ENCODE measurements at regions not wholly inside any gene's neighbourhood (a gene's known extent, or its start where the extent isn't known, plus 50 kb on each side); places are given as distances from the start of the nearest gene placed in this dataset.

- no peaks in the 10 kb centered on the region for H3K36me3 Mint-ChIP-seq (ENCODE audit: low read depth)
Measured at GRCh38 chr18:40930211-40930882, 1024.7 kb upstream of the PIK3C3 start.

GRCh38 chr18:40929399-40929798 lies 1025.6 kb upstream of the PIK3C3 start:
- Histone ChIP-seq H3K9me3 (ENCODE audit: control insufficient read depth, low read length) (no peaks in the 10 kb centered on the region), H3K4me1 (ENCODE audit: control insufficient read depth, insufficient read depth, low read length) (no peaks in the 10 kb centered on the region), H3K4me3 (ENCODE audit: low read length) (no peak overlapping the region), H3K27ac (ENCODE audit: low read depth, low read length) (no peak overlapping the region), H3K27me3 (ENCODE audit: control insufficient read depth, insufficient read depth, low read length, poor library complexity, severe bottlenecking) (no peaks in the 10 kb centered on the region), H3K9ac (ENCODE audit: extremely low read depth, low read length, poor library complexity, severe bottlenecking) (no peak overlapping the region), H3K36me3 (ENCODE audit: control insufficient read depth, insufficient read depth, low read length) (no peaks in the 10 kb centered on the region)
- H3K4me1 Mint-ChIP-seq, result no peaks in the 10 kb centered on the region
- no peak for TF ChIP-seq CTCF (conservative IDR thresholded peaks at IDR 0.05)
- H3K4me3 Mint-ChIP-seq, result no peak overlapping the region
- no peaks in the 10 kb centered on the region for H3K27me3 Mint-ChIP-seq (ENCODE audit: insufficient read depth)
- no peaks in the 10 kb centered on the region for H3K9me3 Mint-ChIP-seq
- H3K36me3 Mint-ChIP-seq (ENCODE audit: low read depth), result no peaks in the 10 kb centered on the region
- no peak overlapping the region for H3K27ac Mint-ChIP-seq
- WGBS, 2 experiments (ENCODE audit: insufficient coverage in 1 of 2, insufficient read length in 1 of 2), result 90 to 94% methylated on average over 5 to 6 of the region's 7 CpGs
- no peak for DNase-seq

More at GRCh38 chr18:40930211-40930882, 1024.7 kb upstream of the PIK3C3 start:
- Mint-ChIP-seq H3K4me1 (no peaks in the 10 kb centered on the region), H3K9me3 (no peaks in the 10 kb centered on the region), H3K27ac (no peak overlapping the region), H3K27me3 (ENCODE audit: insufficient read depth) (no peaks in the 10 kb centered on the region), H3K4me3 (no peak overlapping the region)
- H3K9ac ChIP-seq (ENCODE audit: extremely low read depth, low read length, poor library complexity, severe bottlenecking), result no peak overlapping the region
- H3K36me3 ChIP-seq (ENCODE audit: control insufficient read depth, insufficient read depth, low read length), result no peaks in the 10 kb centered on the region
- H3K27me3 ChIP-seq (ENCODE audit: control insufficient read depth, insufficient read depth, low read length, poor library complexity, severe bottlenecking), result no peaks in the 10 kb centered on the region
- no peak overlapping the region for H3K27ac ChIP-seq (ENCODE audit: low read depth, low read length)
- no peaks in the 10 kb centered on the region for H3K9me3 ChIP-seq (ENCODE audit: control insufficient read depth, low read length)
- no peak for DNase-seq
- 83 to 96% methylated on average over 1 to 4 of the region's 5 CpGs for WGBS, 2 experiments (ENCODE audit: insufficient coverage in 1 of 2, insufficient read length in 1 of 2)
- H3K4me3 ChIP-seq (ENCODE audit: low read length), result no peak overlapping the region
- no peaks in the 10 kb centered on the region for H3K4me1 ChIP-seq (ENCODE audit: control insufficient read depth, insufficient read depth, low read length)
- TF ChIP-seq CTCF (conservative IDR thresholded peaks at IDR 0.05), result no peak

GRCh38 chr18:40926679-40927078 lies 1028.4 kb upstream of the PIK3C3 start:
- Mint-ChIP-seq H3K27me3 (ENCODE audit: insufficient read depth) (no peaks in the 10 kb centered on the region), H3K4me3 (no peak overlapping the region), H3K36me3 (ENCODE audit: low read depth) (no peaks in the 10 kb centered on the region), H3K4me1 (peaks cover 9% of the 10 kb centered on the region), H3K9me3 (no peaks in the 10 kb centered on the region), H3K27ac (no peak overlapping the region)
- Histone ChIP-seq H3K27ac (ENCODE audit: low read depth, low read length) (no peak overlapping the region), H3K36me3 (ENCODE audit: control insufficient read depth, insufficient read depth, low read length) (no peaks in the 10 kb centered on the region), H3K9me3 (ENCODE audit: control insufficient read depth, low read length) (no peaks in the 10 kb centered on the region), H3K4me1 (ENCODE audit: control insufficient read depth, insufficient read depth, low read length) (peaks cover 2% of the 10 kb centered on the region), H3K4me3 (ENCODE audit: low read length) (no peak overlapping the region), H3K9ac (ENCODE audit: extremely low read depth, low read length, poor library complexity, severe bottlenecking) (no peak overlapping the region), H3K27me3 (ENCODE audit: control insufficient read depth, insufficient read depth, low read length, poor library complexity, severe bottlenecking) (no peaks in the 10 kb centered on the region)
- TF ChIP-seq CTCF (conservative IDR thresholded peaks at IDR 0.05), result no peak
- no peak for DNase-seq
- WGBS, 2 experiments (ENCODE audit: insufficient coverage in 1 of 2, insufficient read length in 1 of 2), result 90 to 100% methylated on average over 4 of the region's 5 CpGs

Data from endodermal cell (in vitro differentiated cells).